NCI-H2227 treated with DMSO at 0.1 percent for 48 hours (cell line): ENCODE measurements at regions not wholly inside any gene's neighbourhood (a gene's known extent, or its start where the extent isn't known, plus 50 kb on each side); places are given as distances from the start of the nearest gene placed in this dataset.

Source experiments
- DNase-seq: peaks from one replicate; lab custom pipeline; 2025; lab: John Stamatoyannopoulos, UW

DNA sequence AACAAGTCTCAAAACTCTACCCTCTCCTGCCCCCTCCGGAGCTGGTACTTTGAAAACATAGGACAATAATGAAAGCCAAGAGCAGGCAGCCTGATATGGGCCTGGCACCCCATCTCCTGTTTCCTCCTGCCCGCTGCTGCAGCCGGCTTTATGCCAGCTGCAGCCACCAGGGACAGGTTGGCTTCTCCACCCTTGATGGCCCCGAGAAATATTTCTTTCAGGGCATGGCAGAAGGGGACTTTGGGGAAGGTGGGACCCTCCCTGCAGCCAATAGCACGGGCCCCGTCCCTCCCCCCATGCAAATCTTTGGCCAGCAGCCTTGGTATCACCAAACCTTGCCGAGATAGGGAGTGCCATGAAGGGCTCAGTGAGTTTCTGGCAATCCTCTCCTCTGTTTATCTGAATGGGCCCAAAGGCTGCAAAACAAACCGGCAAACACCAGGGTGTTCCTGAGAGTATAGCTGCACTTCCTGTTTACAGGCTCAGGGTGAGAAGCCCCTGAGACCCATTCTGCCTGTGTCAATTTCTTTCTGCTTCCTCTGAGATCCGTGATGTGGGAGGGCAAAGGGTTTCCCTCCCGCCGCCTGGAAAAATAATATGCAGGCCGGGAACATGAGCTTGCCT lies 73.4 kb upstream of the BOD1 start:
- DNase-seq: no peak

DNA sequence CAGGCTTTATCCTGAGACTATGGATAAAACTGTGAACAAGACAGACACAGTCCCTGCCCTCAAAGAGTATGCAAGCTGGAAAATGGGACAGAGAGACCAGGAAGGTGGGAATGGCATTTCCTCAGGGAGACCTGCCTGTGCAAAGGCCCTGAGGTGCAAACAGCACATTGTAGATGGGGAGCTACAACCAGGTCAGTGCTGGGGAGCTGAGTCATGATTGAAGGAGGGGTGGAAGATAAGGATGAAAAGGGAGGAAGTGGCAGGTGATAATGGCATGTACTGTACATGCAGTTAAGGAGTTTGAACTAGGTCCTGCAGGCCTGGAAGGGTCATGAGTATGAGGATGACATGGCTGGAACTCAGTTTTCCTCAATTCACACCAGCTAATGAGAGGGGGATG lies 75.5 kb upstream of the BOD1 start:
- no peak for DNase-seq

DNA sequence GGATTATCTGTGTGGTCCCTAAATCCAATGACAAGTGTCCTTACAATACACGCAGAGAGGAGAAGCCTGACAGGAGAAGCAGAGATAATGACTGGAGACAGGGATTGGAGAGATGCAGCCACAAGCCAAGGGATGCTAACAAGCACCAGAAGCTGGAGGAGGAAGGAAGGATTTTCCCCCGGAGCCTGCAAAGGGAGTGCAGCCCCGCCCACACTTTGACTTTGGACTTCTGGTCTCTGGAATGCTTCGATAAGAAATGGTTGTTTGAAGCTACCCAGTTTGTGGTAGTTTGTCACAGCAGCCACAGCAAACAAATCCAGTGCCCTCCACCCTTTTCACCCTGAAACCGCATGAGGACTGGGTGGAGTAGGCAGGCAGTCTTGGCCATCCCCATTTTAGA lies 77.2 kb upstream of the BOD1 start:
- no peak for DNase-seq

DNA sequence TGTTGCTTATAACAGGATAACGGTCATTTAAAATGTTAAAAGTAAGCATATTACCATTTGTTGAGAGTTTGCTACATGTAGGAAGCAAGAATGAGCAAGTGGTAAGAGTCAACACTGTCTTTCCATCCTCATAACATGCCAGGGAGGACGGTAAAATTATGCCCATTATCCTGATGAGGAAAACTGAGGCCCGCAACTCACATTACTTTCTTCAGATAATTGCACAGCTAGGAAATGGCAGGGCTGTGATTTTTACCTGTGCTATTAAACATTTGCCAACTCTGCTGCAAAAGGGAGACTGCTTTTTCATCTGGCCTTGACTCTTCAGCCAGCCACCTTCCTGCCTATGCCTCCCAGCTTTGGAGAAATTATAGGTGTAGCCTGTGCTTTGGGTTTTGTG lies 79.8 kb upstream of the BOD1 start:
- no peak for DNase-seq

DNA sequence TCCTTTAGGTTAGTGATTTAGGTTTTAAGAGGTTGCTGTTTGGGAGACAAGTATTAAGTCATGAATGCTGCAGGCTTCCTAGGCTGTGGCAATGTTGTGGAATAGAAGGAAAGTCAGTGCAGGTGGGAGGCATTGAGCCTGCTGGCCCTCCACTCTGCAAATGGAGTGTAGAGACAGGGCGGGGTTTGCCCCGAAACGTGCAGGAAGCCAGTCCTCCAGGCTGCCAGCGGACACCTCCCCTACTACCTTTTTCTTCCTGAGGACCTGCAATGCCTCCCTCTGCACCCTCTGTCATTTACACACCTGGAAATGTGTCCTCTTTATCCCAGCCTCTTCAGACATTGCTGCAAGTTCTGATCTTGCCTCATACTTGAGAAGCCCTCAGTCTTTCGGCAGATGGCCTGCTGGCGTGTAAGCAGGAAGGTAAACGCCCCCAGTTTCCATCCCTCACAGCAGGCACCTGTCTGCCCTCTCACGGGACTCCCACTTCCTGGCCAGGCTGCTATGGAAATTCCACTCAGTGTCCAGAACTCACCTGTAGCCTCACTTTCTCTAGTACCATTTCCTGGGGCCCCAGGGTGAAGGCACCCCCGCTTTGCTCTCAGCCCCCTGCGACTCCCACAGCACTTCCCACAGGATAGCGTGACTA lies 81.6 kb upstream of the BOD1 start:
- DNase-seq: no peak

DNA sequence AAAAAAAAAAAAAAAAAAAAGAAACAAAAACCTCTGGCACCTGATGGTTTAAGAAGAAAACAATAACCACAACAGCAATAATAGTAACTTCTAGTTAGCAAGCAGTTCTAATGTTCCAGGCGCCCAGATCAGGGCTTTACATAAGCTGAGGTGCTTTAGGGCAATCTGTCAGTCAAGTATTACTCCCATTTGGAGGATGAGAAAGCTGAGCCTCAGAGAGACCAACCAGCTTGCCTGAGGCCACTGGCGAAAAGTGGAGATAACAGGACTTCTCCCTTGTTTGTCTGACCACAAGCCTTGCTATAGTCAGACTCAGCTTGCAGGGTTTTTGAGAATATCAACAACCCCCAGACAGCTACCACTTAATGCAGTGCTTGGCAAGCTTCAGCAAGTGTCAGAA lies 83.5 kb upstream of the BOD1 start:
- no peak for DNase-seq

DNA sequence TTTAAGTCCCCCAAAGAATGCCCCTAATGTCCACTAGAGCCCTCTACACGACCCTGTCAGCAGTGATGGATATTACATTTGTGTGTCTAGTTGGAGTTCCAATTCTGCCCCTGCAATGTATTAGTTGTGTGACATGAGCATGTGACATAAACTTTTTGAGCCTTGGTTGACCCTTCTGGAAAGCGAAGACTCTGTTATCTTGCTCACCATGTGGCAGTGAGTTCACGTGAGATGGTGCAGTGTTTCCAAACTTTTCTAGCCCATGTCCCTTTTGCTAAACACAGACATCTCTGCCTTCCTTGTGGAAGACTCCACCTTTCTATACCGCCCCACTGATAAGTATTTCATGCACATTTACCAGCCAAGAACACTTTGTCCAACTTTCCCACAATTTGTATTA lies 87.0 kb upstream of the BOD1 start:
- no peak for DNase-seq

DNA sequence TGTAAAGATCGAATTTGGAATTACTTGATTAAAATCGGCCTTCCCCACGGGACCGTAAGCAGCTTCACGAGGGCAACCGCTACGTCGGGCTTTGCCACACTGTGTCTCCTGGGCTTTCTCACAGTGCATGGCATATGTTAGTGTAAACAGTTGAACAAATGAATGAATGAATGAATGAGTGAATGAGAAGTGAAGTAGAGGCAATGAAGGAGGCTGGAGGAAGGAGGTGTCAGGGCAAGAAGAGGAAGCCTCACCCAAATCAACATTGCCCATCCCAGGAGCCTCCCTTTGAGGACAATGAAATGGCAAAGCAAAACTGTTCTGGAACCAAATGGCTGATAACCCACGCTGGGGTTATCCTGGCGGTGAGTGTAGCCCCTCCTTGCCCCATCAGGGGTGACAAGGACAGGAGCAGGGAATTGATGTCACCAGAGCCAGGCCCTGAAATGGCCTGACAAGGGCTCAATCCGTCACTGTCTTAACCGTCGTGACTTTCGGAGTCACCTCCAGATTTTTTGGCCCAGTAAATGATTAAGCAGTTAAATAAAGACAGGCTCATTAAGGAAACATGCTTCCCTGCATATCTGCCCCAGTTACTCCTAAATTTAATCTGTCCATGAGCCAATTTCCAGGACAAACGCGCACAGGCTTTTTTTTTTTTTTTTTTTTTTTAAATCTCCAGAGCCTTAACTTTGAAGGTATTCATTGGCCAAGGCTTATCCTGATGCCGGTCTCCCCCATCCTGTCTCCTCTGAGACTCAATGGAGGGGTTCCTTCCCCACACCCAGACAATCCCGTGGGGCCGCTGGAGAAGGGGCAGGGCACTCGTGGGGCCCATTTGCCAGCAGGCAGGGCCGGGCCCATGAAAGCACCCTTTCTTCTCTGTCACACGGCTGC lies 88.4 kb upstream of the BOD1 start:
- no peak for DNase-seq

DNA sequence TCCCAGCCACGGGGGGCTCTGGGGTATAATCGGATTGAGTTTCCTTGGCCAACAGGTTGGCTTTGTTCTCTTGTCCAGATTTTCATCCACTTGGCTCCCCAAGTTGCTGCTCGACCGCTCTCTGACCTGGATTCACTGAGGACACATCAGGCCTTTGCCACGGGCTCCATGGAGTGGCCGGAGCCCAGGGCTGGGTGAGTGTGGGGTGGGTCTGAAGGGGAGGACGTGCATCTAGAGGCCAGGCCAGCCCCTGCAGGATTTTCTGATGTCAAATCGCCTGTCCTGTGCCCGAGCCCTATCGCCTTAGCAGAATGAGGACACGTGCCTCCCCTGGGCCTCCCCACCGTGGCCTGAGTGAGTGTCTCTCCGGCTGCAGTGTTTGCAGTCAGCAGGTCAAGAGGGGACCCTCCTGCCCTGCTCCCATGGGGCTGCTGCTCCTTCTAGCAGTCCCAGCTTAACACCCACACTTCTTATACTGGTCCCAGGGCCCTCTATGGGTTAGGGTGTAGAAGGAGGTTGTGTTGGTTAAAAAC lies 89.1 kb upstream of the BOD1 start:
- no peak for DNase-seq

DNA sequence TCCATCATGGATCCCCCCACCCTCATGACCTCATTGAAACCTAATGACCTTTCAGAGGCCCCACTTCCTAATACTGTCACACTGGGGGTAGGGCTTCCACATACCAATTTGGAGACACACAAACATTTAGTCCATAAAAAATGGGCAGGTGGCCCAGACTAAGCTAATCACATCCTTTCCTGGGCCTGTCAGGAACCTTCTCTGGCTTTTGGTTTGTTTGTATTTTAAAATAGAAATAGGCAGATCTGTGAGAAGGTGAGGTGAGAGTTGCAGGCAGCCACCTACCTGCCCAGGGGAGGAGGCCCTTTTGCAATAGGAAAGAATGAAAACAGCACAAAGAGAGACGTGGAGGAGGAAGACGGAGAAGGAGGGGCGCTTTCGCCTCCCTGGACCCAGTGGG lies 90.2 kb upstream of the BOD1 start:
- no peak for DNase-seq

DNA sequence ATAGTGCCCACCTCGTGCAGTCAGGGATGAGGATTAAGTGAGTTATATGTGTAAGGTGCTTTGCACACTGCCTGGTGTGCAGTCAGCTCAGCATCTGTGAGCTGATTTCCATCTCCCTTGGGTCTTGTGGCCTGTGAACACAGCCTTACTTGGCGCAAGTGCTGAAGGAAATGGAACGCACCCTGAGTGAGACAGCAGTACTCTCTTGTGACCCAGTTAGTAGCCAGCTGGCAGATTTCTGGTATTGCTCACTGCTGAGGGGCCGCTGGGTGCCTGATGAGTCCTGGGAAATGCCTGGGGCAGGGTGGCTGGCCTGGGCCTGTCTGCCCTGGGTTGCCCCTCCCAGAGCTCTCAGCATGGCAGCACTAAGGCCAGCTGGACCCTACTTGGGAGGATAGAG lies 90.9 kb upstream of the BOD1 start:
- no peak for DNase-seq

DNA sequence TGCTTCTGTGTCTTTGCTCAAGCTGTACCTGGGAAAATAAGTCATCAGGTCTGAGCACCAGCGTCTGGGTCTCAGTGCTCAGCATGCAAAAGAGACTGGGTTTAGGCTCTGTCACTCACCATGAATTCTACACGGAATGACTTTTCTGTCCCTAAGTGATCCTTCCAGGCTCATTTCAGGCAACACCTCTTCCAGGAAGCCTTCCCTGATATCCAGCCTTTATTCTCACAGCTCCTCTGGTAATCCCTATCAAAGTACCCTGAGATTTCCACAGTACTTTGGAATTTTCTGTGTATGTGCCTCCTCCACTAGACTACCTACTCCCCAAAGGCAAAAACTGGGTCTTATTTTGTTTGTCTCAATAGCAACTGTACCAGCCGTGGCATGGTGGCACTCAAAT lies 92.7 kb upstream of the BOD1 start:
- no peak for DNase-seq

DNA sequence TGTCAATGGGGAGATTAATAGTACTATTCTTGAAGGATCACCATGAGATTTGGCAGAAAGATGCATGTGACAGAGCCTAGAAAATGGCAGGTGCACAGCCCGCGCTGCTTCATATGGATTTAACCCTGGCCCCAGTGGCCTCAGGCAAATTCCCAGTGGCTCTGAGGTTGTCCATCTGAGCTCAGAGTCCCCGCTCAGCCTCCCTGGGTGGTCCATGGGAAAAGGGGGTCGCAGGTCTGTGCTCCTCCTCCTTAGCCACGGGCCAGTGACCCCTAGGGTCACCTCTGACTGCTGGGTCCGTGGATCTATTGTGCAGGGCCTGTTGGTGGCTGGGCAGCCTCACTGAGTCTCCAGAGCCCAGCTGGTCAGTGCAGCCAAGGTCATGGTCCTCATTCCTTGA lies 93.3 kb upstream of the BOD1 start:
- DNase-seq: no peak

DNA sequence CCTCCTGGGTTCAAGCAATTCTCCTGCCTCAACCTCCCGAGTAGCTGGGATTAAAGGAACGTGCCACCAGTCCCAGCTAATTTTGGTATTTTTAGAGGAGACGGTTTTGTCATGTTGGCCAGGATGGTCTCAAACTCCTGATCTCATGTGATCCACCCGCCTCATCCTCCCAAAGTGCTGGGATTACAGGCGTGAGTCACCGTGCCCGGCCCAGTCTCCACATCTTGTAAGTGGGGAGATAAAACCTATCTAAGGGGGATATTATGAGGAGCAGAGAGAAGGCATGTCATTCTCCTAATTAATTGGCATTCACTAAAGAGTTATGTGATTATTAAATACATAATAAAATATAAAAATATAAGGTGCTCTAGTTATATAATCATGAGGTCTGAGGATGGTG lies 94.1 kb upstream of the BOD1 start:
- DNase-seq: no peak

DNA sequence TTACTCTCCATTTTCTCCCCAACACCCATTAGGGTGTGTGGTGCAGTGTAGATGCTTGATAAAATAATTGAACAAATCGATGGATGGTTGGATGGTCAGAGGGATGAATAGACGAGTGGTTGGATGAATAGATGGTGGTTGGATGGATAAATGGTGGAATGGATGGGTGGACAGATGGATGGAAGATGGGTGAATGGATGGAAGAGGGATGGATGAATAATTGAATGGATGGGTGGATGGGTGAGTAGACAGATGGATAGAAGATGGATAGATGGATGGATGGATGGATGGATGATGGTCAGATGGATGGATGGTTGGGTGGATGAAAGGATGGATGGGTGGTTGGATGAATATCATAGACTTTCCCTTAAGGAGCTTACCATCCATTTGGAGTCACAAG lies 95.0 kb upstream of the BOD1 start:
- no peak for DNase-seq

DNA sequence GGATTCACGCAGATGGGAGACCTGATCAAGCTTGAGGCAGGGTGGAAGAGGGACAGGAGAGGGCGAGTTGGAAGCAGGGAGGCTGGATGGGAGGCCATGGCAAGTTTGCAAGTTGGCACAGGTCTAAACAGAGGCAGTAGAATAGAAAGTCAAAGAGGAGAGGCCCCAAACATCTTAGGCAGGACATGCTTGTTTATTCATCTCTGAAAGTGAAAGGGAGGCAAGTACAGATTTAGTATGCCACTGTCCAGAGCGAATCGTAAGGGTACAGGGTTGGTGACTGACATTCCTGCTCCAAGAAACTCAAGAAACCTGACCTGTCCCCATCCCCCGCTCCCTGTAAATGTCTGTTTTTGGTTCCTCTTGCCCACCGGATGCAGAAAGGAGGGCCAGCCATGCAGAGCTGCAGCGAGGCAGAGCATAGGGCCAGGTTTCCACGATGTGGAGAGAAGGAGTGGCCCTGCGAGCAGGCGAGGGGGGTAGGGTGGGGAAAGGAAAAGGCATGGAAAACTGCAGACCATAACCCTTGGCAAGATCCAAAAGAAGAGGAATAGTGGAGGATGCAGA lies 96.2 kb upstream of the BOD1 start:
- DNase-seq: no peak

DNA sequence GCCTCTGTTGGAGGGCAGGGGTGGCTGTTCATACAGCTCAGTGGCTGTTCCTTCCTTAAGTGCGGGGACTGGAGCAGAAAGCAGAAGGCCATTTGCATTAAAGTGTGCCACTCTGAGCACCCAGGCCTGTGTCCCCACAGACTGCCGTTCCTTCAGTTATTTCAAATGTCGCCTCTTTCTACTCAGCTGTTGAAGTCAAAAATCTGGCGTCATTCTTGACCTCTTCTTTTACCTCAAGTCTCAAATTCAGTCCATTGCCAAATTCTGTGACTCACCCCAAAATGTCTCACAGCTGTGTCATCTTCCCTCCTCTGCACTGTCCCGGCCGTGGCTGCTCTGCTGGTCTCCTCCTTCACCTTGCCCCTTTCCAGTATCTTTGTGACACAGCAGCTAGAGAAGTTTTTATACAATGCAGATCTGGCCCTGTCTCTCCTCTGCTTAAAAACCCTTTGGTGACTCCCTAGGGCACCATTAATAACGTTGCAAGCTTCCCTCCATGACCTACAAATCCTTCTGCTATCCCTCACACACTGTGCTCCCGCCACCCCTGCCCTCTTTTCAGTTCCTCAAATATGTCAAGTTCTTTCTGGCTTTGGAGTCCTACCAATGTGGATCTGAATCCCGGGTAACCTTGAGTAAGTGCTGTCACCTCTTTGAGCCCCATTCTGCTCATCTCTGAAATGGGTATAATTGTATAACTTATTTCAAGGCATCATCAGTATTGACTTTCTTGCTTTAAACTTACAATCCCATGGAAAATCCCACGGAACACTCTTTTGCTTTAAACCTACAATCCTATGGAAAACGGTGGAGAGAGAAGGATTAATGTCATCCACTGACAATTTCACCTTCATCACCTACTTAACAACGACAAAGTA lies 98.3 kb upstream of the BOD1 start:
- no peak for DNase-seq

DNA sequence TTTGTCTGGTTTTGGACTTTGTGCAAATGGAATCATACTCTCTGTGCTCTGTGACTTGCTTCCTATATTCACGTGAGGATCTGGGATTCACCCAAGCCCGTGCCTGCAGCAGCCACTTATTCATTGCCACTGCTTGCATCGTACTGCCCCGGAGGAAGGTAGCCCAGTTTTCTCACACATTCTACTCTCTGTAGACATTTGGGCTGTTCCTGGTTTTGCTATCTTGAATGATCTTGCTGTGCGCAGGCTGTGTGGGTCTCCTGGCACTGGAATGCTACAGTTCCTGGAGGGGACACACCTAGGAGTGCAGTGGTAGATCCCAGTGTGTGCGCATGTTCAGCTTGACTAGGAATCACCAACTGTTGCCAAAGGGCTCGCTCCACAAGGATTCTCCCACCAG lies 99.2 kb upstream of the BOD1 start:
- no peak for DNase-seq

DNA sequence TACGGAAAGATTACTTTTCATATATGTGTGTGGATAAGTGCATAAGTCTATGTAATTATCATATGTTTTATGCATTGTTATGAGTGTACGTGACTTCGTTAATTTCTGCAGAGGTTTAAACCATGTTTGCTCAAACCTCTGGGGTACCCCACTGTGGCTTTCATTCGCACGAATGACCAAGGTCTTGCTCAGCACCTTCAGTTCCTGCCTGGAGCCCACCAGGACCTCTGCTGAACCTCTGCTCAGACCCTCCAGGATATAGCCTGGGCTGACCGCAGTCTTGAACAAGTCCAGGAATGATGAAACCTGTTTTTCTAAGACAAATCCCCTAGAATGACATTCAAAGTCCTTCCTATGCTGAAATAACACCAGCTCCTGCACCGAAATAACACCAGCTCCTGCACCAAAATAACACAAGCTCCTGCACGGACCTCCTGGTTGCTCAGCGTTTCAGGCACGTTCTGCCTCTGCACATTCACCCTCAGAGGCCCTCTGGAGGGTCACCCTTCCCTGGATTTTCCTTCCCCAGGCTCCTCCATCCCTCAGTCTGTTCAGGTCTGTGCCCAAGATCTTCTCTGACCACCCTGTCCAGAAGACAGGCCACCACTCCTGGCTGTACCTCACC lies 99.7 kb upstream of the BOD1 start:
- no peak for DNase-seq

DNA sequence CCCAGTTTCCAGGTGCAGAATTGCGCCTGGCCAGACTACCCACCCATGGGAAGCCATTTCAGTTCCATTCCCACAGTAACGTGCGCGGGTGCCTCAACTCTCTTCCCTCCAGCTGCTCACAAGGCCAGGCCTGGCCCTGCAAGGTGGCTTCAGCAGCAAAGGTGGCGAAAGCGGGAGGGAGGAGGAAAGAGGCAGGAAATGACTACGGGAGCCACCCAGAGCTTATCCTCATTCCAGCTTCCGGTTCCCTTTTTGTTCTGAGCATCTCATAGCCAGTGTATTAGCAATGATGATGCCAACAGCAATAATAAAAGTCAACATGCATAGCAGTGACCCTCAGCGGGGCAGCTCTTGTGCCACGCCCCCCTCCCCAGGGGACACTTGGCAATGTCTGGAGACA lies 101.5 kb upstream of the BOD1 start:
- DNase-seq: no peak

DNA sequence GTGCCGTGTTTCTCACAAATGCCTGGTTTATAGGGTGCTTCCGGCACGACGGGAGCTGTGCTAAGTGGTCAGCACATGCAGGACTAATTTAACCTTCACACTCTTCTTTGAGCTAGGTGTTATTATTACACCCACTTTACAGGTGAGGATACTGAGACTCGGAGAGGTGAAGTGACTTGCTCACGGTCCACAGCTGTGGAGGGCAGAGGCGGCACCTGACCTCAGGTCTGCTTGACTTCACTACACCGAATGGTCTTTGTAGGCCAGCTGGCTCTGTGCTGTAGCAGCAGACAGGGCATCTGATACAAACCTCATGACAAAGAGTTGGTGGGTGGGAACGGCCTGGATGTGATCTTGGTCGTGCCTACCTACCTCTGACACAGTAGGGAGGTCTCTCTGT lies 102.0 kb upstream of the BOD1 start:
- DNase-seq: no peak
